GM12878 (cell line): ENCODE measurements at regions not wholly inside any gene's neighbourhood (a gene's known extent, or its start where the extent isn't known, plus 50 kb on each side); places are given as distances from the start of the nearest gene placed in this dataset.

ENCODE experiments used
- POLR2A ChIP-seq: IDR thresholded peaks from 2 replicates; pipeline ENCODE4 v1.6.1; 2011; ENCODE audit warnings: low read depth, mild to moderate bottlenecking, low read length
- SIX5 ChIP-seq: IDR thresholded peaks from 2 replicates; pipeline ENCODE4 v1.6.1; 2011; ENCODE audit warnings: mild to moderate bottlenecking, low read depth, low read length, moderate library complexity; ENCODE audit not compliant: severe bottlenecking
- SMC3 ChIP-seq: IDR thresholded peaks from 2 replicates; pipeline ENCODE4 v1.6.1; 2011; ENCODE audit warnings: low read length, improper control_type of control experiment, borderline replicate concordance
- SP1 ChIP-seq: IDR thresholded peaks from one replicate; pipeline ENCODE4 v1.6.1; 2011; ENCODE audit warnings: low read depth, low read length
- TAF1 ChIP-seq: IDR thresholded peaks from 2 replicates; pipeline ENCODE4 v1.6.1; 2011; ENCODE audit warnings: mild to moderate bottlenecking, low read depth, low read length, borderline replicate concordance
- ZZZ3 ChIP-seq: IDR thresholded peaks from 2 replicates; pipeline ENCODE4 v1.6.1; 2011; ENCODE audit warnings: low read depth; ENCODE audit not compliant: control insufficient read depth, insufficient read length
- TF ChIP-seq, protein P1 (sequence below), 3 experiments: IDR thresholded peaks in 2 of 3; conservative IDR thresholded peaks in 1 of 3; 2 replicates each; pipeline ENCODE4 v1.5.1; 2011; ENCODE audit warnings: low read depth in 3 of 3, low read length in 3 of 3, mild to moderate bottlenecking in 3 of 3, control low read depth in 2 of 3, moderate library complexity in 2 of 3, inconsistent platforms in 1 of 3, mixed read lengths in 1 of 3; ENCODE audit not compliant: control insufficient read depth in 2 of 3, insufficient read depth in 1 of 3; ENCODE audit errors: extremely low read depth in 1 of 3

DNA sequence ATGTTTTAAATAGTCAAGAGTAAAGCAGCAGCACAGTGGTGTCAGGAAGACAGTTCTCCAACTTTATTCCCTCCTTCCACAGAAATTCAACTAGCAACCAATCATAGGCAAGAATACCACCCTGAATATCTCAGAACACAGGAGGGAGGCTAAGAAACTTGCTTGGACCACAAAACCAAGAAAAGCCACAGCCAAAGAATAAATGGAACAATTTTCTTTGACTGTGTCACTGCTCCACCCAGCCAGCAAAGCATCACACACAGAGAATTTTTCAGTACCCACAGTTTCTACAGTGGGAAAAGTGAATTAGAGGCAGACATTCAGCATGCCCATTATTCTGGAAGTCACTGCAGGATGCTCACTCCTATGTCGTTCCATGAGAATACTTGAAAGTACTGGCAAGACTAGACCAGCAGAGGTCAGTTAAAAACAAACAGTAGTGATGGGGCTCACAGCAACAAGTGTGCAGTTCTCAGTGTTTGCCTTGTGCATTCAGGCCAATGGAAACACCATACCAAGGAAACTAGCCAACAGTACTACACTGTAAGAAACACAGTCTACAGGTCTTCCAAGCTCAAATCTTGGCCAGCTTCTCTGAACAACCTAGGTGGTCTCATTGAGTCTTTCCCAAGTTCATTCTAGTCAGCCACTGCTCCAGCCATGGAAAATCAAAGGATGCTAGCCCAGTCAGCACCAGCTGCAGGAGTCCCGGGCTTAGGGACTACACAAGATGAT is 56.8 kb upstream of the FOXG1 start:
- TF ChIP-seq SIX5 (no peak), POLR2A (no peak), TAF1 (no peak), ZZZ3 (no peak), SP1 (no peak), SMC3 (no peak)
- TF ChIP-seq, protein P1, sequence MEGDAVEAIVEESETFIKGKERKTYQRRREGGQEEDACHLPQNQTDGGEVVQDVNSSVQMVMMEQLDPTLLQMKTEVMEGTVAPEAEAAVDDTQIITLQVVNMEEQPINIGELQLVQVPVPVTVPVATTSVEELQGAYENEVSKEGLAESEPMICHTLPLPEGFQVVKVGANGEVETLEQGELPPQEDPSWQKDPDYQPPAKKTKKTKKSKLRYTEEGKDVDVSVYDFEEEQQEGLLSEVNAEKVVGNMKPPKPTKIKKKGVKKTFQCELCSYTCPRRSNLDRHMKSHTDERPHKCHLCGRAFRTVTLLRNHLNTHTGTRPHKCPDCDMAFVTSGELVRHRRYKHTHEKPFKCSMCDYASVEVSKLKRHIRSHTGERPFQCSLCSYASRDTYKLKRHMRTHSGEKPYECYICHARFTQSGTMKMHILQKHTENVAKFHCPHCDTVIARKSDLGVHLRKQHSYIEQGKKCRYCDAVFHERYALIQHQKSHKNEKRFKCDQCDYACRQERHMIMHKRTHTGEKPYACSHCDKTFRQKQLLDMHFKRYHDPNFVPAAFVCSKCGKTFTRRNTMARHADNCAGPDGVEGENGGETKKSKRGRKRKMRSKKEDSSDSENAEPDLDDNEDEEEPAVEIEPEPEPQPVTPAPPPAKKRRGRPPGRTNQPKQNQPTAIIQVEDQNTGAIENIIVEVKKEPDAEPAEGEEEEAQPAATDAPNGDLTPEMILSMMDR (IDR thresholded peaks at IDR 0.05 in 2 of 3, conservative IDR thresholded peaks at IDR 0.05 in 1 of 3; ENCODE audit: control insufficient read depth in 2 of 3, extremely low read depth in 1 of 3, insufficient read depth in 1 of 3, low read depth in 3 of 3, low read length in 3 of 3), result no peak
